ENCODE measurements at regions not wholly inside any gene's neighbourhood (a gene's known extent, or its start where the extent isn't known, plus 50 kb on each side); places are given as distances from the start of the nearest gene placed in this dataset.

GRCh38 chr3:102574355-102574754, 139.5 kb downstream of the ZPLD1 start:
- WGBS: 69% methylated on average over 6 of the region's 6 CpGs
- H3K27ac ChIP-seq (replicated peaks in 1 of 4): no peak overlapping the region
- H3K4me1 ChIP-seq: no peaks in the 10 kb centered on the region
- intact Hi-C loops (cut with DNase I): no loop called here
- H3K4me3 ChIP-seq: no peak overlapping the region
- no peaks in the 10 kb centered on the region for H3K27me3 ChIP-seq
- no peaks in the 10 kb centered on the region for H3K36me3 ChIP-seq
- H3K9me3 ChIP-seq: no peaks in the 10 kb centered on the region
- TF ChIP-seq CTCF (IDR thresholded peaks at IDR 0.05) (no peak), POLR2AphosphoS5 (IDR thresholded peaks at IDR 0.05) (no peak), EP300 (IDR thresholded peaks at IDR 0.05) (no peak), POLR2A (IDR thresholded peaks at IDR 0.05; ENCODE audit: low read depth) (no peak)
- DNase-seq (ENCODE audit: extremely low spot score): no peak

GRCh38 chr3:102576651-102577050, 141.8 kb downstream of the ZPLD1 start:
- H3K4me1 ChIP-seq: no peaks in the 10 kb centered on the region
- H3K27me3 ChIP-seq: no peaks in the 10 kb centered on the region
- H3K36me3 ChIP-seq: no peaks in the 10 kb centered on the region
- H3K27ac ChIP-seq (replicated peaks in 1 of 4): no peak overlapping the region
- WGBS: 70% methylated on average over 1 of the region's 1 CpG
- no peak overlapping the region for H3K4me3 ChIP-seq
- H3K9me3 ChIP-seq: no peaks in the 10 kb centered on the region
- no peak for DNase-seq (ENCODE audit: extremely low spot score)
- TF ChIP-seq POLR2AphosphoS5 (IDR thresholded peaks at IDR 0.05) (no peak), CTCF (IDR thresholded peaks at IDR 0.05) (no peak), POLR2A (IDR thresholded peaks at IDR 0.05; ENCODE audit: low read depth) (no peak)
- intact Hi-C loops (cut with DNase I): no loop called here

- intact Hi-C loops (cut with DNase I): no loop called here
- TF ChIP-seq POLR2A (IDR thresholded peaks at IDR 0.05; ENCODE audit: low read depth): no peak
- TF ChIP-seq EP300 (IDR thresholded peaks at IDR 0.05): no peak
- no peak for TF ChIP-seq POLR2AphosphoS5 (IDR thresholded peaks at IDR 0.05)
- TF ChIP-seq CTCF (IDR thresholded peaks at IDR 0.05): no peak
- H3K9me3 ChIP-seq: no peaks in the 10 kb centered on the region
- no peak overlapping the region for H3K27ac ChIP-seq (replicated peaks in 1 of 4)
- WGBS: 88% methylated on average over 1 of the region's 1 CpG
- no peak overlapping the region for H3K4me3 ChIP-seq
- no peaks in the 10 kb centered on the region for H3K36me3 ChIP-seq
- no peaks in the 10 kb centered on the region for H3K4me1 ChIP-seq
- no peaks in the 10 kb centered on the region for H3K27me3 ChIP-seq
- no peak for DNase-seq (ENCODE audit: extremely low spot score)
Observed at GRCh38 chr3:102577082-102577789, 142.4 kb downstream of the ZPLD1 start.

GRCh38 chr3:102580760-102581159, 145.9 kb downstream of the ZPLD1 start:
- H3K9me3 ChIP-seq: no peaks in the 10 kb centered on the region
- H3K36me3 ChIP-seq: no peaks in the 10 kb centered on the region
- TF ChIP-seq POLR2A (IDR thresholded peaks at IDR 0.05; ENCODE audit: low read depth): no peak
- TF ChIP-seq CTCF (IDR thresholded peaks at IDR 0.05): no peak
- no peak for TF ChIP-seq POLR2AphosphoS5 (IDR thresholded peaks at IDR 0.05)
- TF ChIP-seq EP300 (IDR thresholded peaks at IDR 0.05): no peak
- H3K4me1 ChIP-seq: no peaks in the 10 kb centered on the region
- no peak for DNase-seq (ENCODE audit: extremely low spot score)
- H3K27ac ChIP-seq (replicated peaks in 1 of 4): no peak overlapping the region
- intact Hi-C loops (cut with DNase I): no loop called here
- no peak overlapping the region for H3K4me3 ChIP-seq
- H3K27me3 ChIP-seq: no peaks in the 10 kb centered on the region

GRCh38 chr3:102586485-102586884, 151.7 kb downstream of the ZPLD1 start:
- no peaks in the 10 kb centered on the region for H3K36me3 ChIP-seq
- H3K27ac ChIP-seq (replicated peaks in 1 of 4): no peak overlapping the region
- intact Hi-C loops (cut with DNase I): no loop called here
- no peak overlapping the region for H3K4me3 ChIP-seq
- no peaks in the 10 kb centered on the region for H3K27me3 ChIP-seq
- no peaks in the 10 kb centered on the region for H3K4me1 ChIP-seq
- no peaks in the 10 kb centered on the region for H3K9me3 ChIP-seq
- WGBS: 85% methylated on average over 4 of the region's 4 CpGs
- DNase-seq (ENCODE audit: extremely low spot score): no peak
- TF ChIP-seq POLR2AphosphoS5 (IDR thresholded peaks at IDR 0.05): no peak
- no peak for TF ChIP-seq CTCF (IDR thresholded peaks at IDR 0.05)
- no peak for TF ChIP-seq POLR2A (IDR thresholded peaks at IDR 0.05; ENCODE audit: low read depth)
- TF ChIP-seq EP300 (IDR thresholded peaks at IDR 0.05): no peak
